ENCODE measurements at regions not wholly inside any gene's neighbourhood (a gene's known extent, or its start where the extent isn't known, plus 50 kb on each side); places are given as distances from the start of the nearest gene placed in this dataset.
"Not testable (repeated sequence)": the region's sequence is repeated elsewhere in the genome, so short reads cannot be mapped to it uniquely, and the experiment has no call there.

- no peak for DNase-seq
Measured at GRCh38 chr16:9141813-9142212, 50.4 kb downstream of the HAPSTR1 start.

GRCh38 chr16:9144106-9144505 lies 52.7 kb downstream of the HAPSTR1 start:
- DNase-seq = no peak

- no peak for DNase-seq
Measured at GRCh38 chr16:9148374-9149015, 57.1 kb downstream of the HAPSTR1 start.

GRCh38 chr16:9151074-9151473 lies 59.6 kb downstream of the HAPSTR1 start:
- no peak for DNase-seq

GRCh38 chr16:9151597-9151996 lies 60.2 kb downstream of the HAPSTR1 start:
- DNase-seq = no peak

- DNase-seq = no peak
Measured at GRCh38 chr16:9152649-9153501, 61.4 kb downstream of the HAPSTR1 start.

GRCh38 chr16:9153502-9153864 lies 62.0 kb downstream of the HAPSTR1 start:
- DNase-seq = no peak

- DNase-seq = no peak
Measured at GRCh38 chr16:9154567-9155410, 63.3 kb downstream of the HAPSTR1 start.

GRCh38 chr16:9155871-9156270 lies 64.4 kb downstream of the HAPSTR1 start:
- DNase-seq = no peak

GRCh38 chr16:9159839-9160550 lies 68.6 kb downstream of the HAPSTR1 start:
- peak; percentile 28 for DNase-seq

GRCh38 chr16:9160551-9160911 lies 69.1 kb downstream of the HAPSTR1 start:
- no peak for DNase-seq

GRCh38 chr16:9165681-9166080 lies 74.2 kb downstream of the HAPSTR1 start:
- no peak for DNase-seq

- DNase-seq = not testable (repeated sequence)
Measured at GRCh38 chr16:9166326-9166993, 75.0 kb downstream of the HAPSTR1 start.

GRCh38 chr16:9169094-9169493 lies 77.7 kb downstream of the HAPSTR1 start:
- DNase-seq = no peak

- DNase-seq = no peak
Measured at GRCh38 chr16:9170470-9170869, 79.0 kb downstream of the HAPSTR1 start.

GRCh38 chr16:9176547-9177418 lies 85.3 kb downstream of the HAPSTR1 start:
- DNase-seq = no peak

- no peak for DNase-seq
Measured at GRCh38 chr16:9177861-9178260, 86.4 kb downstream of the HAPSTR1 start.

- no peak for DNase-seq
Measured at GRCh38 chr16:9183682-9184353, 92.4 kb downstream of the HAPSTR1 start.

- no peak for DNase-seq
Measured at GRCh38 chr16:9184354-9184690, 92.9 kb downstream of the HAPSTR1 start.

- no peak for DNase-seq
Measured at GRCh38 chr16:9185381-9185780, 93.9 kb downstream of the HAPSTR1 start.

GRCh38 chr16:9186061-9186460 lies 94.6 kb downstream of the HAPSTR1 start:
- no peak for DNase-seq
